ENCODE measurements at regions not wholly inside any gene's neighbourhood (a gene's known extent, or its start where the extent isn't known, plus 50 kb on each side); places are given as distances from the start of the nearest gene placed in this dataset.
"Not testable (repeated sequence)": the region's sequence is repeated elsewhere in the genome, so short reads cannot be mapped to it uniquely, and the experiment has no call there.

GRCh38 chr1:60640033-60640551 lies 442.3 kb upstream of the NFIA start:
- TF ChIP-seq, protein P1, sequence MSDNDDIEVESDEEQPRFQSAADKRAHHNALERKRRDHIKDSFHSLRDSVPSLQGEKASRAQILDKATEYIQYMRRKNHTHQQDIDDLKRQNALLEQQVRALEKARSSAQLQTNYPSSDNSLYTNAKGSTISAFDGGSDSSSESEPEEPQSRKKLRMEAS (IDR thresholded peaks at IDR 0.05), result not testable (repeated sequence)
- TF ChIP-seq CTCF (IDR thresholded peaks at IDR 0.05; ENCODE audit: control extremely low read depth in 1 of 3, insufficient read depth in 1 of 3, low read depth in 1 of 3, low read length in 3 of 3); CHD1 (IDR thresholded peaks at IDR 0.05; ENCODE audit: low read depth, low read length); E2F6 (IDR thresholded peaks at IDR 0.05); FOSL1 (IDR thresholded peaks at IDR 0.05; ENCODE audit: insufficient read depth, low read depth, low read length); TEAD4 (IDR thresholded peaks at IDR 0.05; ENCODE audit: low read depth, low read length); ZNF274 (IDR thresholded peaks at IDR 0.05; ENCODE audit: borderline replicate concordance, extremely low read depth, low read length); ATF3 (IDR thresholded peaks at IDR 0.05; ENCODE audit: insufficient read depth, low read depth, low read length); TAF1 (IDR thresholded peaks at IDR 0.05; ENCODE audit: low read depth, low read length); USF2 (IDR thresholded peaks at IDR 0.05; ENCODE audit: low read length); SP1 (IDR thresholded peaks at IDR 0.05; ENCODE audit: low read depth, low read length); GABPA (IDR thresholded peaks at IDR 0.05; ENCODE audit: borderline replicate concordance, insufficient read depth, low read length); POLR2A (IDR thresholded peaks at IDR 0.05; ENCODE audit: control extremely low read depth in 1 of 2, low read depth in 2 of 2, low read length in 2 of 2): not testable (repeated sequence)
